Brain microvascular endothelial cell (primary cell): ENCODE measurements at regions not wholly inside any gene's neighbourhood (a gene's known extent, or its start where the extent isn't known, plus 50 kb on each side); places are given as distances from the start of the nearest gene placed in this dataset.

Experiments used
- DNase-seq: peaks from one replicate; pipeline ENCODE4 v3.0.0-alpha.2; 2020
- H3K27ac ChIP-seq: fragments of 250-450 bp; sonication (Bioruptor Pico); 2 replicates; pipeline ENCODE4 v1.5.1; 2020; ENCODE audit warnings: mild to moderate bottlenecking, moderate library complexity
- H3K27me3 ChIP-seq: fragments of 250-450 bp; sonication (Bioruptor Pico); replicated peaks from 2 replicates; pipeline ENCODE4 v1.5.1; 2020; ENCODE audit warnings: mild to moderate bottlenecking
- H3K36me3 ChIP-seq: fragments of 250-450 bp; sonication (Bioruptor Pico); replicated peaks from 2 replicates; pipeline ENCODE4 v1.5.1; 2020; ENCODE audit warnings: mild to moderate bottlenecking
- H3K4me3 ChIP-seq: 2 replicates; pipeline ENCODE4 v1.5.1; 2011; ENCODE audit warnings: low read depth, mild to moderate bottlenecking, control low read depth, low read length, moderate library complexity
- in situ Hi-C: cut with HindIII; loops from 2 replicates; pipeline ENCODE4 v1.10.0; 2017; ENCODE audit warnings: low sequenced_read_pairs, low pct_ligation_motif_present
- TF ChIP-seq, protein P1 (sequence below): IDR thresholded peaks from 2 replicates; pipeline ENCODE4 v1.5.1; 2011; ENCODE audit warnings: low read depth, mild to moderate bottlenecking, moderate library complexity, low read length, control low read depth, inconsistent platforms; ENCODE audit errors: missing control alignments

DNA sequence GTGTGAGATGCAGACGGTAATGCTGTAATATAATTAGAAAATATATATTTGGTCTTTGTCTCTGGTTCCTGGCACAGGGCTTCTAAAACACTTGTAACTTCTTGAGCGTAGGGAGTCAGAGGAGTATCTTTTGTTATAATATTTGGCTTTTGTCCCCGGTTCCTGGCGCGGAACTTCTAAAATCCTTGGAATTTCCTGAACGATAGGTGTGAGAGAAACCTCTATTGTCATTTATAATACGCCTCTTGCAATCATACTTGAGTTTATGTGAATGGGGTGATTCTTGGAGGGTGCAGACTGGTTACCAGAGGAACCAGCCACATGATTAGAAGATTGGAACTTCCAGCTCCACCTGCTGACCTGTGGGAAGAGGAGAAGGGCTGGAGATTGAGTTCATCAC, 54.1 kb upstream of the ZBED5 start:
- Histone ChIP-seq H3K27ac (no peak overlapping the region), H3K4me3 (no peak overlapping the region), H3K27me3 (no peaks in the 10 kb centered on the region), H3K36me3 (no peaks in the 10 kb centered on the region)
- in situ Hi-C loops = no loop called here
- TF ChIP-seq, protein P1, sequence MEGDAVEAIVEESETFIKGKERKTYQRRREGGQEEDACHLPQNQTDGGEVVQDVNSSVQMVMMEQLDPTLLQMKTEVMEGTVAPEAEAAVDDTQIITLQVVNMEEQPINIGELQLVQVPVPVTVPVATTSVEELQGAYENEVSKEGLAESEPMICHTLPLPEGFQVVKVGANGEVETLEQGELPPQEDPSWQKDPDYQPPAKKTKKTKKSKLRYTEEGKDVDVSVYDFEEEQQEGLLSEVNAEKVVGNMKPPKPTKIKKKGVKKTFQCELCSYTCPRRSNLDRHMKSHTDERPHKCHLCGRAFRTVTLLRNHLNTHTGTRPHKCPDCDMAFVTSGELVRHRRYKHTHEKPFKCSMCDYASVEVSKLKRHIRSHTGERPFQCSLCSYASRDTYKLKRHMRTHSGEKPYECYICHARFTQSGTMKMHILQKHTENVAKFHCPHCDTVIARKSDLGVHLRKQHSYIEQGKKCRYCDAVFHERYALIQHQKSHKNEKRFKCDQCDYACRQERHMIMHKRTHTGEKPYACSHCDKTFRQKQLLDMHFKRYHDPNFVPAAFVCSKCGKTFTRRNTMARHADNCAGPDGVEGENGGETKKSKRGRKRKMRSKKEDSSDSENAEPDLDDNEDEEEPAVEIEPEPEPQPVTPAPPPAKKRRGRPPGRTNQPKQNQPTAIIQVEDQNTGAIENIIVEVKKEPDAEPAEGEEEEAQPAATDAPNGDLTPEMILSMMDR = no peak
- DNase-seq = no peak

DNA sequence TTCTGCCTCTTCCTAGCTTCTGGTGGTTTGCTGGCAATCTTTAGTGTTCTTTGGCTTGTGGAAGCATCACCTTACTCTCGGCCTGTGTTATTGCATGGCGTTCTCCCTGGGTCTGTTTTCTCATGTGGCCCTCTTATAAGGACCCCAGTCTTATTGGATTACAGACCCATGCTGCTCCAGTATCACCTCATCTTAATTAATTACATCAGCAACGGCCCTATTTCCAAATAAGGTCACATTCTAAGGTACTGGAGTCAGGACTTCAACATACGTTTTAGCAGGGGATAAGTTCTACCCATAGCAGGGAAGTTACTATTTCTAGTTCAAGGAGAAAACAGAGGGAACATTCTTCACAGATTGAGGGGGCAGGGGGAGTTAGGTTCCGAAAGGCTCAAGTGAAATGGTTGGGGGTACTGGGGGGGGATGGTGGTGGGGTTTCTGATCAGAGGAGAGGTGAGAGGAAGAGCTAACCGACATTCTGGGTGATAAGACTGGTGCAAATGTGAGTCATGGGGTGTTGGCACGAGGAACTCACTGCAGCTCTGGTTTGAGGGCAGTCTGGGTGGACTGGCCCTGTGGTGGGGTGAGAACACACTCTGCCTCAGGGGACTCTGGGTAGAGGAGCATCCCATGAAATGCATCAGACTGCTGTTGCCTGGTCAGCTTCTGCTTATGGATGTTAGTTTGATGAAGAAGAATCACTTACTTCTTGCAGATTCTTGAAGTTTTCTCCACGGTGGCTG, 51.5 kb upstream of the ZBED5 start:
- peak; percentile 19 for DNase-seq
- Histone ChIP-seq H3K27ac (no peak overlapping the region), H3K36me3 (no peaks in the 10 kb centered on the region), H3K4me3 (no peak overlapping the region), H3K27me3 (no peaks in the 10 kb centered on the region)
- in situ Hi-C loops = no loop called here
- TF ChIP-seq, protein P1 = no peak

DNA sequence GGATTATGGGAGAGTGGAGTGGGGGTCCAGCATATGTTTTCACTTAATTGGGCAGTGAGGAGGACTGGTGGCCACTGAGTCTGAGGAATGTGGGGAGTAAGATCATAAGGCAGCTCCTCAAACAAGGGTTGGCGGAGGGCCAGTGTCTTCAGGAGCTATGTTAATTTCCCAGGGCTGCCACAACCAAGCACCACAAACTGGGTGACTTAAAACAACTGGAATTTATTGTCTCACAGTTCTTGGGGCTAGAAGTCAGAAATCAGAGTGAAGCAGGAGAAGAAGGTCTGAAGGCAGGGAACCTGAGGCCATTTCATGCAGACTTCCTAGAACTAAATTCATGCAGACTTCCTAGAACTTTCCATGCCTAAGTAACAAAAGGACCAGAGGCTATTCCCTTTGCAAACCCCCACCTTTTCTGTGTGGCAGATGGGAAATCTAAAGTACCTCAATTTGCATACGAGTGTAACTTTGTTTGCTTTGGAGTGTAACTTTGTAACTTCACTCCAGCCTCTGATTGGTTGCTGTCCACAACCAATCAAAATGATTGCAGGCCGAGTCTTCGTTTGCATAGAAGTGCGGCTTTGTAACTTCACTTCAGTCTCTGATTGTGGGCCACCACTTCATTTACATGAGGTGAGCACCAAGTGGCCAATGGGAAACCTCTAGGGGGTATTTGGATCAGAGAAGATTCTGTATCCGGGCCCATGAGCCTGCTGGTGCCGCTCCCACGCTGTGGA, 50.5 kb upstream of the ZBED5 start:
- peak overlapping the region; percentile 78 for H3K27ac ChIP-seq
- no peaks in the 10 kb centered on the region for H3K27me3 ChIP-seq
- no peaks in the 10 kb centered on the region for H3K36me3 ChIP-seq
- no peak overlapping the region for H3K4me3 ChIP-seq
- DNase-seq = peak; percentile 92
- TF ChIP-seq, protein P1 = no peak
- in situ Hi-C loops = no loop called here
